ENCODE measurements at regions not wholly inside any gene's neighbourhood (a gene's known extent, or its start where the extent isn't known, plus 50 kb on each side); places are given as distances from the start of the nearest gene placed in this dataset.

GRCh38 chr14:83342590-83342989 is 1808.9 kb upstream of the SEL1L start:
- TF ChIP-seq TAF1 (IDR thresholded peaks at IDR 0.05; ENCODE audit: borderline replicate concordance, insufficient read depth, low read length) (no peak), POLR2AphosphoS5 (IDR thresholded peaks at IDR 0.05; ENCODE audit: low read depth, low read length) (no peak)
